Activated T-helper 9 cell treated with anti-CD3 and anti-CD28 coated beads, Interleukin-2, amount 50 U/mL, for 16 hours (primary cell): ENCODE measurements at regions not wholly inside any gene's neighbourhood (a gene's known extent, or its start where the extent isn't known, plus 50 kb on each side); places are given as distances from the start of the nearest gene placed in this dataset.

Source experiments
- DNase-seq: peaks from one replicate; pipeline ENCODE4 v3.0.0-alpha.2; 2020; ENCODE audit warnings: low read depth

DNA sequence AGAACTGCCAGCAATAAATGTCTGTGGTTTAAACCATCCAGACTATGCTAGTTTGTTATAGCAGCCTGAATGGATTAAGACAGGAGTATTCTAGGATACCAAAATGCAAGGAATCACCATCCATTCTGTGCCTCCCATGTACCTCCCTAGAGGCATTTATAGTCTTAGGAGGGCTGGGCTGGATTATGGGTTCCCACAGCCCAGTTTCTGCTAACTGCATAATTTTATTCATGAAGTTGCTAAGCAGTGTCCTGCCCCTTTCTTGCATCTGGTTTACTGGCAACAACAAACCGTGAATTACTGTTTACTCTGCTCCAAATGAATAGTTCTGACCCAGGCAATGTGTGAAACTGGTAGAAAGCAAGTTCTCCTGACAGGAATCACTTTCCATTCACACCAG lies 67.1 kb upstream of the PRKX start:
- DNase-seq, result no peak

DNA sequence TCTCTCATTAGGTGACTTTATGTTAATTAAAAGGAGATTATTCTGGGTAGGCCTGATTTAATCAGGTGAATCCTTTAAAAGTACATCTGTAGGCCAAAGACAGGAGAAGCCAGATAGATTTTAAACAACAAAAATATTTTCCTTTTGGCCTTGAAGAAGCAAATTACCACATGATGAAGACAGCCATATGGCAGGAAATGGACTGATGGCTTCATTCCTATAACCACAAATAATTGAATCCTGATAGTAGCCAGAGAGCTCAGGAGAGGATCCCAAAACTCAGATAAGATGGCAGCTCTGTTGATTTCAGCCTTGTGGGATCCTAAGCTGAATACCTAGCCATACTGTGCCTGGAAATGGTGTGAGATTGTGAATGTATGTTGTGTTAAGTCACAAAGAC lies 66.1 kb upstream of the PRKX start:
- DNase-seq, result no peak

DNA sequence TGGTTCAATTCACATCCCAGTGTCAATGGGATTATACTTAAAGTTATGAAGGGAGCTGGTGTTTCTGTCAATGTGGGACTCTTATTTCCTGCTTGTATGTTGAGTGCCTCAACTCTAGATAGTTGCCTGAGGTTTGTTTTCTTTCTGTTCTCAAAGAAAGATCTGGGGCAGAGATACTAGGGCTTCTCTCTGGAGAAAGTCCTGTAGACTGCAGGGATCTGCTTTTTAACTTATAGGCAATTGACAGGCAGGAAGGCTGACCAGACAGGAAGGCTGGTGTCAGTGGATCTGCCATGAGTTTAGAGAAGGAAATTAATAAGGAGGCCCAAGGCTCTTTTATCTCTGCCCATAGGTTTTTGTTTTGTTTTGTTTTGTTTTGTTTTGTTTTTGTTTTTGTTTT lies 64.0 kb upstream of the PRKX start:
- no peak for DNase-seq

DNA sequence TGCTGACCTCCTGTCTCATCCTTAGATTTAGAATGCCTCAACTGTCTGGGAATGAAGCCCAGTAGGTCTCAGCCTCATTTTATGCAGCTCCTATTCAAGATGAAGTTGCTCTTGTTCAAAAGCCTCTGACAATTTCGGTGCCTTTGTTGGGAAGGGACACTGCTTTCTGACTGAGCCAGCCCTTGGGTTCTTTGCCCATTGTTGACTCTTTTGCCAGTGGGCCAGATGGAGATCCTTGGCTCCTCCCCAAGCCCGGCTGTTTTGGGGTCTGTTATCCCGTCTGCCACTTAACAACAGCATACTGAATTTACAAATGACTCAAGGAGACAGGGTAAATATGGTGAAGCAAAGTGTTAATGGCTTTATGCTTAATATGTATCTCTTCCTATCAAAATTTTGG lies 58.3 kb upstream of the PRKX start:
- no peak for DNase-seq

DNA sequence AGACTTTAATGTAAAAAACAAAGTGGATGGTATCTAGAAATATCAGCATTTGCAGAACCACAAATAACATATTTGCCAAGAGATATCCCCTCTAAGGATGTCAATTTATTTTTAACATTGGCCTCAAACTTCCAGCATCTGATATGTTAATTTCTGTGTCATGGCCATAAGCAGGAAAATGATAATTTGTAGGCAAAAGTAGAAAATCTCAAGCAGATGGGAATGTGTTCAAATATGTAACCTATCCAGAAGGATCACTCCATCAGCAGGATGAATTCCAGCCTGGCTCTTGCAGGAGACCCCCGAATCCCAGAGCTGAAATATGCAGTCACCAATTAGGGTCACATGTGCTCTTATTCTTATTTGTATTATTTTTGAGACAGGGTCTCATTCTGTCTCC lies 55.4 kb upstream of the PRKX start:
- DNase-seq, result no peak
